Upper lobe of left lung (tissue), 6 donors: ENCODE measurements at regions not wholly inside any gene's neighbourhood (a gene's known extent, or its start where the extent isn't known, plus 50 kb on each side); places are given as distances from the start of the nearest gene placed in this dataset.
A peak's percentile ranks its signal among the peaks of the same experiment; 100 is the strongest.
"Not testable (repeated sequence)": the region's sequence is repeated elsewhere in the genome, so short reads cannot be mapped to it uniquely, and the experiment has no call there.

ENCODE experiments used
- ATAC-seq, 2 donors: fragments of 200-7000 bp; cut with Tn5 transposase; one replicate each; pipeline ENCODE4 v1.9.1; 2022; ENCODE audit warnings: mild to moderate bottlenecking in 2 of 2, moderate library complexity in 2 of 2; ENCODE audit not compliant: low FRiP score in 2 of 2
- DNase-seq, 2 donors: peaks; one replicate each; pipeline ENCODE4 v3.0.0-alpha.2; 2019 to 2020
- H3K27ac ChIP-seq, 4 donors: fragments of 200-600 bp; sonication (generic); one replicate each; pipeline ENCODE4 v1.5.1; 2016 to 2019
- H3K27me3 ChIP-seq, 4 donors: fragments of 200-600 bp; sonication (generic); one replicate each; pipeline ENCODE4 v1.5.1; 2017 to 2019
- H3K36me3 ChIP-seq, 4 donors: fragments of 200-600 bp; sonication (generic); one replicate each; pipeline ENCODE4 v1.5.1; 2016 to 2019
- H3K4me1 ChIP-seq, 4 donors: fragments of 200-600 bp; sonication (generic); one replicate each; pipeline ENCODE4 v1.5.1; 2018 to 2019
- H3K4me3 ChIP-seq, 4 donors: fragments of 200-600 bp; sonication (generic); one replicate each; pipeline ENCODE4 v1.5.1; 2017 to 2019; ENCODE audit warnings: mild to moderate bottlenecking in 2 of 4, moderate library complexity in 1 of 4
- H3K9me3 ChIP-seq, 4 donors: fragments of 200-600 bp; sonication (generic); one replicate each; pipeline ENCODE4 v1.5.1; 2018 to 2019
- CTCF ChIP-seq, 6 experiments: fragments of 450-650 bp in 4 of 6; fragments of 200-600 bp in 2 of 6; sonication (generic) in 2 of 6; IDR thresholded peaks; one replicate each; pipeline ENCODE4 v1.5.1; 2016 to 2019; ENCODE audit warnings: antibody characterized with exemption in 6 of 6
- EP300 ChIP-seq, 4 donors: sonication (generic); formaldehyde crosslinking; IDR thresholded peaks; one replicate each; pipeline ENCODE4 v1.5.1; 2017; ENCODE audit warnings: antibody characterized with exemption in 4 of 4, control low read depth in 2 of 4
- POLR2A ChIP-seq, 4 donors: fragments of 450-650 bp; IDR thresholded peaks; one replicate each; pipeline ENCODE4 v1.5.1; 2016 to 2017; ENCODE audit warnings: antibody characterized with exemption in 4 of 4, mild to moderate bottlenecking in 2 of 4
- POLR2AphosphoS5 ChIP-seq, 2 donors: sonication (generic); formaldehyde crosslinking; IDR thresholded peaks; one replicate each; pipeline ENCODE4 v1.5.1; 2017; ENCODE audit warnings: antibody characterized with exemption in 2 of 2
- WGBS, 2 donors: methylation state at CpG; one replicate each; pipeline ENCODE4 v1.1.5; 2017 to 2018; 5-methylcytosine and 5-hydroxymethylcytosine counted together
- donor health status: DM: no; HTN: no; CAD: no; lungs with moderate emphysema.
- donor health status: DM: no; HTN: yes; CAD: no; lungs with severe emphysema.

- Histone ChIP-seq H3K9me3 (no peaks in the 10 kb centered on the region), H3K27me3 (no peaks in the 10 kb centered on the region), H3K36me3 (no peaks in the 10 kb centered on the region), H3K4me3 (no peak overlapping the region), H3K4me1 (no peaks in the 10 kb centered on the region), H3K27ac (no peak overlapping the region)
- DNase-seq, result no peak
- WGBS, 2 donors, result 60 to 75% methylated on average over 1 to 4 of the region's 4 CpGs
- ATAC-seq, result peak in 1 of 2 donors; percentile 34
- TF ChIP-seq CTCF (IDR thresholded peaks at IDR 0.05) (no peak), EP300 (IDR thresholded peaks at IDR 0.05) (no peak), POLR2A (IDR thresholded peaks at IDR 0.05) (no peak), POLR2AphosphoS5 (IDR thresholded peaks at IDR 0.05) (no peak)
Measured at GRCh38 chrX:140432346-140433175, 72.3 kb downstream of the SOX3 start.

- WGBS, 2 donors, result 57 to 62% methylated on average over 4 to 5 of the region's 5 CpGs
- H3K27me3 ChIP-seq, result no peaks in the 10 kb centered on the region
- TF ChIP-seq POLR2AphosphoS5 (IDR thresholded peaks at IDR 0.05) (no peak), POLR2A (IDR thresholded peaks at IDR 0.05) (no peak), CTCF (IDR thresholded peaks at IDR 0.05) (no peak), EP300 (IDR thresholded peaks at IDR 0.05) (no peak)
Measured at GRCh38 chrX:140431521-140431920, 73.3 kb downstream of the SOX3 start.

GRCh38 chrX:140425712-140426395 lies 79.0 kb downstream of the SOX3 start:
- TF ChIP-seq EP300 (IDR thresholded peaks at IDR 0.05) (no peak), POLR2AphosphoS5 (IDR thresholded peaks at IDR 0.05) (no peak), CTCF (IDR thresholded peaks at IDR 0.05) (no peak), POLR2A (IDR thresholded peaks at IDR 0.05) (no peak)
- Histone ChIP-seq H3K27ac (no peak overlapping the region), H3K9me3 (no peaks in the 10 kb centered on the region), H3K27me3 (no peaks in the 10 kb centered on the region), H3K4me3 (no peak overlapping the region), H3K36me3 (no peaks in the 10 kb centered on the region), H3K4me1 (no peaks in the 10 kb centered on the region)
- DNase-seq (no peak), ATAC-seq (no peak)
- WGBS, 2 donors, result 51 to 53% methylated on average over 4 of the region's 4 CpGs

More at GRCh38 chrX:140431521-140431920, 73.3 kb downstream of the SOX3 start:
- Histone ChIP-seq H3K4me3 (no peak overlapping the region), H3K9me3 (no peaks in the 10 kb centered on the region), H3K4me1 (no peaks in the 10 kb centered on the region), H3K27ac (no peak overlapping the region), H3K36me3 (no peaks in the 10 kb centered on the region)
- DNase-seq (no peak), ATAC-seq (no peak)

- no peak for TF ChIP-seq CTCF (IDR thresholded peaks at IDR 0.05)
- TF ChIP-seq EP300 (IDR thresholded peaks at IDR 0.05), result no peak
- TF ChIP-seq POLR2A (IDR thresholded peaks at IDR 0.05), result no peak
- TF ChIP-seq POLR2AphosphoS5 (IDR thresholded peaks at IDR 0.05), result no peak
- H3K9me3 ChIP-seq, result no peaks in the 10 kb centered on the region
- H3K27me3 ChIP-seq, result no peaks in the 10 kb centered on the region
- no peak for DNase-seq
- no peaks in the 10 kb centered on the region for H3K4me1 ChIP-seq
- no peak for ATAC-seq
- H3K27ac ChIP-seq, result no peak overlapping the region
- H3K36me3 ChIP-seq, result no peaks in the 10 kb centered on the region
- H3K4me3 ChIP-seq, result no peak overlapping the region
Measured at GRCh38 chrX:140422501-140422900, 82.4 kb downstream of the SOX3 start.

GRCh38 chrX:140402131-140402530 lies 102.7 kb downstream of the SOX3 start:
- not testable (repeated sequence) for H3K9me3 ChIP-seq, H3K27me3 ChIP-seq, DNase-seq, H3K4me1 ChIP-seq, H3K27ac ChIP-seq, H3K4me3 ChIP-seq, ATAC-seq, H3K36me3 ChIP-seq
- 62 to 100% methylated on average over 1 of the region's 1 CpG for WGBS, 2 donors

- not testable (repeated sequence) for DNase-seq, H3K27me3 ChIP-seq, H3K9me3 ChIP-seq, H3K27ac ChIP-seq, H3K36me3 ChIP-seq, ATAC-seq, H3K4me3 ChIP-seq, H3K4me1 ChIP-seq
Measured at GRCh38 chrX:140396326-140396725, 108.5 kb downstream of the SOX3 start.
